ENCODE measurements at regions not wholly inside any gene's neighbourhood (a gene's known extent, or its start where the extent isn't known, plus 50 kb on each side); places are given as distances from the start of the nearest gene placed in this dataset.
"Not testable (repeated sequence)": the region's sequence is repeated elsewhere in the genome, so short reads cannot be mapped to it uniquely, and the experiment has no call there.

- no peak for DNase-seq (ENCODE audit: insufficient read length, low spot score)
- no peak for FAIRE-seq
These were observed 1504.5 kb upstream of the PCDH10 start for GRCh38 chr4:131644619-131645018.

DNA sequence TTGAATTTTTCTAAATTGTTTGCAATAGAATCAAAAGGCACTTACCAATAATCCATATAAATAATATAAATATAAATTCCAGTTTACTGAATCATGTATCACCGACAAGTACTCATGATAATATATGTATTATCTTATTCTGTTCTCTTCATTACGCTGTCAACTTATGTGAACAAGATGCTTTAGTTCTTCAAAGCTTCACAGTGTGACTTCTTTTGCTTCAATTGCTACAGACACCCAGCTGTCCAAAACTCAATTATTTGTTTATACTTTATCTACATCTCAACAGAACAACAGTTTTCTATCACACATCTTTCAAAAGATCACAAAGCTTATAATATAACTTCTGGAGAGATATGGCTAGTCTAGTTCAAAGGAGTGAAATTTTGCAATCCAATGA, 1499.9 kb upstream of the PCDH10 start:
- no peak for DNase-seq (ENCODE audit: insufficient read length, low spot score)
- FAIRE-seq, result no peak

DNA sequence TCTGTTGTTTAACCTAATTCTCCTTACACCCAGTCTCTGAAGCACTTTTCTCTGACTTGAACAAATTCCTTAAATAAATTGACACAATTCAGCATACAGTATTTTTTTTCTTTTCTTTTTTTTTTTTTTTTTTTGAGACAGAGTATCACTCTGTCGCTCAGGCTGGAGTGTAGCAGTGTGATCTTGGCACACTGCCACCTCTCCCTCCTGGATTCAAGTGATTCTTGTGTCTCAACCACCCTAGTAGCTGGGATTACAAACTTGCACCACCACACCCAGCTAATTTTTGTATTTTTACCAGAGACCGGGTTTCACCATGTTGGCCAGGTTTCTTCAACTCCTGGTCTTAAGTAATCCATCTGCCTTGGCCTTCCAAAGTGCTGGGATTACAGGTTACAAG, 1498.1 kb upstream of the PCDH10 start:
- no peak for FAIRE-seq

DNA sequence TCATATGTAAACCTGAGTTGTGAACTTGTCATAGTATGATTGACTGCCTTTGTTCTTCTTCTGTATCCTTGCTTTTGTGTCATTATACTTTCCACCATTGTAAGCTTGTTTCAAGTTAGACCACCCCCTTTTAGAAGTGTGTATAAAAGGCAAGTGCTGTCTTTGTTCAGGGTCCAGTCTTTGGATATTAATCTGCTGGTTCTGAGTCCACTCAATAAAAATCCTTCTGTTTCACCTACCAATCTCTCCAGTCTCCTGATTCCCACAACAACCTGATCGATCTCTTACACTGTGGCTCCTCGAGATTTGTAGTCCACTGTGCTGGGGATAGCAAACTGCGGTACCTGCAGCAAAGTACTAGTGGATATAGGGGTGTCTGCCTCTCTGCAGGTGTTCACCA, 1465.8 kb upstream of the PCDH10 start:
- not testable (repeated sequence) for DNase-seq (ENCODE audit: insufficient read length, low spot score); FAIRE-seq

More for the DNA sequence above, 1498.1 kb upstream of the PCDH10 start:
- no peak for DNase-seq (ENCODE audit: insufficient read length, low spot score)

GRCh38 chr4:131721883-131722282, 1427.2 kb upstream of the PCDH10 start:
- FAIRE-seq (no peak), DNase-seq (ENCODE audit: insufficient read length, low spot score) (no peak)

DNA sequence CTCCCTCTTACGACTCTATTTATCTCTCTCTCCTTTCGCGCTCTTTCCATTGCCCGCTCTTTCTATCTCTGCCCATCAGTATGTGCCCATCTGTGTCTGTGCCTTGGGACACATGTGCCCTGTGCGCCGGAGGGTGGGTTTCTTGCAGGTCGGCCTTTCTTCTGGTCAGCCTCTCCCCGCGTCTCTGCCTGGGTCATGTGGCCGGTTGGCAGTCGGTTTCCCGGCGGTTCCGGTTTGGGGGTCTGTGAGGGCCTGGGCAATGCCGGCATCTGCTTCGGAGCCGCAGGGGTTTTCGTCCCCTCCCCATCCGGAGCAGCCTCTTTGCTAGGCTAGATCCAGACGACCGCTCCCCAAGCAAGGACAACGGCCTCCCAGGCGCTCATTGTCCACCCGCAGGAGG, 1426.0 kb upstream of the PCDH10 start:
- not testable (repeated sequence) for DNase-seq (ENCODE audit: insufficient read length, low spot score); FAIRE-seq

GRCh38 chr4:131724847-131725246, 1424.2 kb upstream of the PCDH10 start:
- not testable (repeated sequence) for DNase-seq (ENCODE audit: insufficient read length, low spot score)

DNA sequence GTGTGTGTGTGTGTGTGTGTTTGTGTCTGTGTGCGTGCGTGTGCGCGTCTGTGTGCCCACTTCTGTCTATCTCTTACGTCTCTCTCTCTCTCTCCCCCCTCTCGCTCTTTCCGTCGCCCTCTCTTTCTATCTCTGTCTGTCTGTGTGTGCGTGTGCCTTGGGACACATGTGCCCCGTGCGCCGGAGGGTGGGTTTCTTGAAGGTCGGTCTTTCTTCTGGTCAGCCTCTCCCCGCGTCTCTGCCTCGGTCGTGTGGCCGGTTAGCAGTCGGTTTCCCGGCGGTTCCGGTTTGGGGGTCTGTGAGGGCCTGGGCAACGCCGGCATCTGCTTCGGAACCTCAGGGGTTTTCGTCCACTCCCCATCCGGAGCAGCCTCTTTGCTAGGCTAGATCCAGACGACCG, 1423.6 kb upstream of the PCDH10 start:
- not testable (repeated sequence) for FAIRE-seq; DNase-seq (ENCODE audit: insufficient read length, low spot score)

More at GRCh38 chr4:131724847-131725246, 1424.2 kb upstream of the PCDH10 start:
- not testable (repeated sequence) for FAIRE-seq

DNA sequence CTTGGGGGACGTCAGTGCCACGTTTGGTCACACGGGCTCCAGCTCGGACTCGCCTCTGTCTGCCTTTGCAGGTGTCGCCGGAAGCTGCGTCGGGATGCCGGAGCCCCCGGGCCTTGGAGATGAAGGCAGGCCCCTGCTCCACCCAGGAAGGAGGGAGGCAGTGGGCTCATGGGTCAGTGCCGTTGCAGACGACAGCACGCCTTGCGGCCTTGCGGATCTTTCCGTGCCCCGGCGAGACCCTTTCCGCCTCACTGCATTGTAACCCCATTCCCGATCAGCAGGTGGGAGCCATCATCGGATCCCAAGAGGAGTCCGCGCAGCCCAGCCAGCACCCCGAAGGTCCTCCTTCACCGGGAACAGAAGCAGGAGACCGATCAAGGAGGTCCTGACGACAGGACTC, 1422.2 kb upstream of the PCDH10 start:
- FAIRE-seq, result not testable (repeated sequence)

DNA sequence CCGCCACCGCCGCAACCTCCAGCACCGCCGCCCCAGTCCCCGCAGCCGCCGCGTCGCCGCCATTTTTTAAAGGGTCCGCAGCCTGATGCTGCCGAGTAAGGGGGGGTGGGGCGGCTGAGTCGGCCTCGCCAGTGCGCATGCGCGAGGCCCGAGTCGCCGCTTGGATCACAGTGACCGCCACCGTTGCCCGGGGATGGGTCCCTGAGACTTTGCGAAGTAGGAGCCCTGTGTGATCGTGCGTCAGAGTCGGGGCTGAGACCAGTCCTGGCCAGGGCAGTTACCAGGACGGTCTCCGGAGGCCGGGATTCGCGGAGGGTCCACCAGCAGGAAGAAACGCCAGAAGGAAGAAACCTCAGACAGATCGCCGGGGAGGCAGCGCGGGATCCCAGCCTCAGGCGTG, 1421.7 kb upstream of the PCDH10 start:
- not testable (repeated sequence) for FAIRE-seq; DNase-seq (ENCODE audit: insufficient read length, low spot score)

More for the DNA sequence above, 1422.2 kb upstream of the PCDH10 start:
- not testable (repeated sequence) for DNase-seq (ENCODE audit: insufficient read length, low spot score)

DNA sequence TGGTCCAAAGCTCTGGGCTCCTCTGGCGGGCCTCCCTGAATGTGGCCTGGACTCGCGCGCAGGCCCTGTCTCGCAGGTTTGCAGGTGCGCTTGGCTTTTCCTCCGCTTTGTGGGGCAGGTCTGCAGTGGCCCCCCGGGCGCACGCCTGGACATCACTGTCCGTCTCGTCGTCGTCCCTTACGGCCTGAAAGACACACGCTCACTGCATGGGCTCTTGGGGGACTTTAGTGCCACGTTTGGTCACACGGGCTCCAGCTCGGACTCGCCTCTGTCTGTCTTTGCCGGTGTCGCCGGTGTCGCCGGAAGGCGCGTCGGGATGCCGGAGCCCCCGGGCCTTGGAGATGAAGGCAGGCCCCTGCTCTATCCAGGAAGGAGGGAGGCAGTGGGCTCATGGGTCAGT, 1419.9 kb upstream of the PCDH10 start:
- not testable (repeated sequence) for DNase-seq (ENCODE audit: insufficient read length, low spot score); FAIRE-seq

GRCh38 chr4:131729716-131730398, 1419.2 kb upstream of the PCDH10 start:
- not testable (repeated sequence) for FAIRE-seq; DNase-seq (ENCODE audit: insufficient read length, low spot score)

GRCh38 chr4:131730574-131730973, 1418.5 kb upstream of the PCDH10 start:
- not testable (repeated sequence) for DNase-seq (ENCODE audit: insufficient read length, low spot score); FAIRE-seq

DNA sequence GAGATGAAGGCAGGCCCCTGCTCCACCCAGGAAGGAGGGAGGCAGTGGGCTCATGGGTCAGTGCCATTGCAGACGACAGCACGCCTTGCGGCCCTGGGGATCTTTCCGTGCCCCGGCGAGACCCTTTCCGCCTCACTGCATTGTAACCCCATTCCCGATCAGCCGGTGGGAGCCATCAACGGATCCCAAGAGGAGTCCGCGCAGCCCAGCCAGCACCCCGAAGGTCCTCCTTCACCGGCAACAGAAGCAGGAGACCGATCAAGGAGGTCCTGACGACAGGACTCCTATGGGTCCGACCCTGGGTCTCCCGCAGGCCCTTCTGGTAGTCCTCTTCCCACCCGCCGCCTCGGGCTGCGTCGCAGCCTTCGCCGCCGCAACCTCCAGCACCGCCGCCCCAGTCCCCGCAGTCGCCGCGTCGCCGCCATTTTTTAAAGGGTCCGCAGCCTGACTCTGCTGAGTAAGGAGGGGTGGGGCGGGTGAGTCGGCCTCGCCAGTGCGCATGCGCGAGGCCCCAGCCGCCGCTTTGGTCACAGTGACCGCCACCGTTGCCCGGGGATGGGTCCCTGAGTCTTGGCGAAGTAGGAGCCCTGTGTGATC, 1417.0 kb upstream of the PCDH10 start:
- not testable (repeated sequence) for FAIRE-seq; DNase-seq (ENCODE audit: insufficient read length, low spot score)

DNA sequence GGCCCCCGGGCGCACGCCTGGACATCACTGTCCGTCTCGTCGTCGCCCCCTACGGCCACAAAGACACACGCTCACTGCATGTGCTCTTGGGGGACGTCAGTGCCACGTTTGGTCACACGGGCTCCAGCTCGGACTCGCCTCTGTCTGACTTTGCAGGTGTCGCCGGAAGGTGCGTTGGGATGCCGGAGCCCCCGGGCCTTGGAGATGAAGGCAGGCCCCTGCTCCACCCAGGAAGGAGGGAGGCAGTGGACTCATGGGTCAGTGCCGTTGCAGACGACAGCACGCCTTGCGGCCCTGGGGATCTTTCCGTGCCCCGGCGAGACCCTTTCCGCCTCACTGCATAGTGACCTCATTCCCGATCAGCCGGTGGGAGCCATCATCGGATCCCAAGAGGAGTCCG, 1414.8 kb upstream of the PCDH10 start:
- not testable (repeated sequence) for FAIRE-seq

GRCh38 chr4:131734851-131735385, 1414.2 kb upstream of the PCDH10 start:
- FAIRE-seq; DNase-seq (ENCODE audit: insufficient read length, low spot score): not testable (repeated sequence)

More for the DNA sequence above, 1414.8 kb upstream of the PCDH10 start:
- not testable (repeated sequence) for DNase-seq (ENCODE audit: insufficient read length, low spot score)

- DNase-seq (ENCODE audit: insufficient read length, low spot score); FAIRE-seq: not testable (repeated sequence)
These were observed 1410.1 kb upstream of the PCDH10 start for GRCh38 chr4:131738991-131739390.

- not testable (repeated sequence) for FAIRE-seq; DNase-seq (ENCODE audit: insufficient read length, low spot score)
These were observed 1407.3 kb upstream of the PCDH10 start for GRCh38 chr4:131741836-131742235.

GRCh38 chr4:131742536-131743205, 1406.4 kb upstream of the PCDH10 start:
- peak; percentile 36 for DNase-seq (ENCODE audit: insufficient read length, low spot score)
- FAIRE-seq, result not testable (repeated sequence)

DNA sequence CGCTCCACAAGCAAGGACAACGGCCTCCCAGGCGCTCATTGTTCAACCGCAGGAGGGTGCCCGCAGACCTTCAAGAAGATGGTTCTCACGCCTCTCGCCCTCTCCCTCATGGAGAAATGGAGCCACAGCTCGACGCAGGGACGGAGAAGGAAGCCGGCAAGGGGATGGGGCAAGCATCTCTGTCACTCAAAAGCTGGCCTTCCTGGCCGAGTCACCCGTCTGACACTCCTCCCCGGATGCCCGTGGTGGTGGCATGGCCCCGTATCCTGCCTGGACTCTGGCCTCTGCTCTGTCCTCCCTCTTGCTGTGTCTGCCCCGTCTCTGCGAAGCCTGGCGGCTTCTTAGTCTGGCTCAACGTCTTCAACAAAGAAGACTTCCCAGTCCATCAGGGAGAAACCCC, 1405.7 kb upstream of the PCDH10 start:
- DNase-seq (ENCODE audit: insufficient read length, low spot score); FAIRE-seq: not testable (repeated sequence)

DNA sequence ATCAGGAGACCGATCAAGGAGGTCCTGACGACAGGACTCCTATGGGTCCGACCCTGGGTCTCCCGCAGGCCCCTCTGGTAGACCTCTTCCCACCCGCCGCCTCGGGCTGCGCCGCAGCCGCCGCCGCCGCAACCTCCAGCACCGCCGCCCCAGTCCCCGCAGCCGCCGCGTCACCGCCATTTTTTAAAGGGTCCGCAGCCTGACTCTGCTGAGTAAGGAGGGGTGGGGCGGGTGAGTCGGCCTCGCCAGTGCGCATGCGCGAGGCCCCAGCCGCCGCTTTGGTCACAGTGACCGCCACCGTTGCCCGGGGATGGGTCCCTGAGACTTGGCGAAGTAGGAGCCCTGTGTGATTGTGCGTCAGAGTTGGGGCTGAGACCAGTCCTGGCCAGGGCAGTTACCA, 1401.9 kb upstream of the PCDH10 start:
- FAIRE-seq; DNase-seq (ENCODE audit: insufficient read length, low spot score): not testable (repeated sequence)
